PC-3 (cell line): ENCODE measurements at regions not wholly inside any gene's neighbourhood (a gene's known extent, or its start where the extent isn't known, plus 50 kb on each side); places are given as distances from the start of the nearest gene placed in this dataset.
A peak's percentile ranks its signal among the peaks of the same experiment; 100 is the strongest.

ENCODE experiments used
- ATAC-seq: fragments of 200-7000 bp; cut with Tn5 transposase; 2 replicates; pipeline ENCODE4 v1.9.1; 2020; ENCODE audit warnings: mild to moderate bottlenecking, moderate library complexity
- BruUV-seq: library from RNA; stranded (reverse); fragments of 400-500 nt; replicated peaks from 2 replicates; lab custom pipeline; 2021; lab: Mats Ljungman, UMichigan
- CTCF ChIA-PET: fragments of 300-600 bp; sonication (Branson Sonifier 250); formaldehyde crosslinking; loops from one replicate; lab custom pipeline; 2022; ENCODE audit warnings: antibody characterized with exemption; lab: Charles Lee
- POLR2A ChIA-PET: fragments of 300-600 bp; sonication (Branson Sonifier 250); formaldehyde crosslinking; loops from one replicate; lab custom pipeline; 2022; ENCODE audit warnings: antibody characterized with exemption; ENCODE audit not compliant: unreplicated experiment; lab: Charles Lee
- DNase-seq: peaks from one replicate; pipeline ENCODE4 v3.0.0-alpha.2; 2015
- H2AFZ ChIP-seq: fragments of 300-600 bp; sonication (generic); 2 replicates; pipeline ENCODE4 v1.6.0; 2016; ENCODE audit warnings: antibody characterized with exemption, low read length
- H3F3A ChIP-seq: fragments of 300-600 bp; sonication (generic); one replicate; pipeline ENCODE4 v1.6.0; 2017; ENCODE audit warnings: antibody characterized with exemption, low read length, control low read depth, mild to moderate bottlenecking; ENCODE audit not compliant: unreplicated experiment
- H3K27ac ChIP-seq: fragments of 300-600 bp; sonication (generic); 2 replicates; pipeline ENCODE4 v1.5.1; 2016; ENCODE audit warnings: mild to moderate bottlenecking, low read length
- H3K27me3 ChIP-seq: fragments of 300-600 bp; sonication (generic); 2 replicates; pipeline ENCODE4 v1.6.1; 2016; ENCODE audit warnings: low read length, mixed read lengths
- H3K36me3 ChIP-seq: fragments of 300-600 bp; sonication (generic); 2 replicates; pipeline ENCODE4 v1.6.1; 2016; ENCODE audit warnings: low read depth, mixed run types, low read length, mixed read lengths
- H3K4me1 ChIP-seq: fragments of 300-600 bp; sonication (generic); 2 replicates; pipeline ENCODE4 v1.5.1; 2016; ENCODE audit warnings: low read length; ENCODE audit not compliant: insufficient read depth
- H3K4me2 ChIP-seq: fragments of 300-600 bp; sonication (generic); 2 replicates; pipeline ENCODE4 v1.6.0; 2016; ENCODE audit warnings: low read length
- H3K4me3 ChIP-seq: fragments of 300-600 bp; sonication (generic); 2 replicates; pipeline ENCODE4 v1.5.1; 2016; ENCODE audit warnings: mild to moderate bottlenecking, low read length, mixed read lengths
- H3K79me2 ChIP-seq: fragments of 300-600 bp; sonication (generic); 2 replicates; pipeline ENCODE4 v1.6.1; 2017; ENCODE audit warnings: low read length, mixed read lengths
- H3K9ac ChIP-seq: fragments of 300-600 bp; sonication (generic); 2 replicates; pipeline ENCODE4 v1.6.0; 2016; ENCODE audit warnings: mild to moderate bottlenecking, low read length
- H3K9me2 ChIP-seq: fragments of 300-600 bp; sonication (generic); replicated peaks from 2 replicates; pipeline ENCODE4 v1.6.1; 2016; ENCODE audit warnings: mixed run types, low read length, mixed read lengths
- H3K9me3 ChIP-seq: fragments of 300-600 bp; sonication (generic); 2 replicates; pipeline ENCODE4 v1.6.1; 2016; ENCODE audit warnings: low read length, mixed read lengths
- H4K20me1 ChIP-seq: fragments of 300-600 bp; sonication (generic); 2 replicates; pipeline ENCODE4 v1.6.1; 2016; ENCODE audit warnings: low read length, mixed read lengths
- CTCF ChIP-seq: fragments of 300-600 bp; sonication (generic); conservative IDR thresholded peaks from 2 replicates; pipeline ENCODE4 v1.5.1; 2017; ENCODE audit warnings: antibody characterized with exemption, low read depth, mild to moderate bottlenecking, low read length
- EZH2 ChIP-seq: fragments of 300-600 bp; sonication (generic); IDR thresholded peaks from one replicate; pipeline ENCODE4 v1.6.1; 2017; ENCODE audit warnings: antibody characterized with exemption, mild to moderate bottlenecking, low read length; ENCODE audit not compliant: unreplicated experiment
- EZH2phosphoT487 ChIP-seq: fragments of 300-600 bp; sonication (generic); IDR thresholded peaks from 2 replicates; pipeline ENCODE4 v1.6.1; 2018; ENCODE audit warnings: mild to moderate bottlenecking, antibody characterized with exemption, low read length, borderline replicate concordance
- intact Hi-C: fragments of 100-400 bp; cut with micrococcal nuclease; formaldehyde crosslinking; loops from 2 replicates; pipeline ENCODE4 v1.9.0; 2023

GRCh38 chr13:63041640-63042414 is 1626.2 kb upstream of the PCDH20 start:
- no peaks in the 10 kb centered on the region for H3K27me3 ChIP-seq
- DNase-seq (peak; percentile 30), ATAC-seq (peak; percentile 71)
- H3K36me3 ChIP-seq = no peaks in the 10 kb centered on the region
- no peak overlapping the region for H3K9ac ChIP-seq
- no peaks in the 10 kb centered on the region for H3F3A ChIP-seq
- H3K9me3 ChIP-seq = 0 out of 2 replicates have a peak, but pooled peaks cover 5% of the 10 kb centered on the region
- no peaks in the 10 kb centered on the region for H4K20me1 ChIP-seq
- no peak overlapping the region for H2AFZ ChIP-seq
- H3K79me2 ChIP-seq = no peaks in the 10 kb centered on the region
- TF ChIP-seq EZH2 (no peak), CTCF (no peak), EZH2phosphoT487 (no peak)
- H3K4me3 ChIP-seq = no peak overlapping the region
- ChIA-PET CTCF (interaction anchor here (0.6 kb wide), 1 partner anchor 1020 kb away, joined by 3 read pairs; no protein-coding TSS in a partner anchor), POLR2A (no interaction called here)
- no TSS peak for BruUV-seq
- no peak overlapping the region for H3K4me2 ChIP-seq
- H3K4me1 ChIP-seq = no peaks in the 10 kb centered on the region
- peak overlapping the region; percentile 50 for H3K27ac ChIP-seq
- intact Hi-C loops = loop anchor here (10.0 kb wide), 1 partner anchor 657 kb away; no protein-coding TSS in a partner anchor
- H3K9me2 ChIP-seq = no peaks in the 10 kb centered on the region

- Histone ChIP-seq H3K9ac (no peak overlapping the region), H3K4me2 (no peak overlapping the region), H3K27ac (no peak overlapping the region), H3K27me3 (no peaks in the 10 kb centered on the region), H2AFZ (no peak overlapping the region), H4K20me1 (no peaks in the 10 kb centered on the region), H3K9me3 (no peaks in the 10 kb centered on the region), H3K4me1 (no peaks in the 10 kb centered on the region), H3K9me2 (no peaks in the 10 kb centered on the region), H3F3A (no peaks in the 10 kb centered on the region), H3K36me3 (no peaks in the 10 kb centered on the region), H3K4me3 (no peak overlapping the region), H3K79me2 (no peaks in the 10 kb centered on the region)
- POLR2A ChIA-PET = no interaction called here
- BruUV-seq = no TSS peak
- DNase-seq (no peak), ATAC-seq (no peak)
- CTCF ChIA-PET = no interaction called here
- intact Hi-C loops = no loop called here
- TF ChIP-seq CTCF = no peak
- no peak for TF ChIP-seq EZH2
- TF ChIP-seq EZH2phosphoT487 = no peak
These were observed 1610.7 kb upstream of the PCDH20 start for GRCh38 chr13:63026285-63026797.

- POLR2A ChIA-PET = no interaction called here
- DNase-seq (no peak), ATAC-seq (no peak)
- no peak overlapping the region for H2AFZ ChIP-seq
- CTCF ChIA-PET = no interaction called here
- no peak overlapping the region for H3K9ac ChIP-seq
- H3K4me3 ChIP-seq = no peak overlapping the region
- H3K9me2 ChIP-seq = no peaks in the 10 kb centered on the region
- no TSS peak for BruUV-seq
- no peaks in the 10 kb centered on the region for H4K20me1 ChIP-seq
- H3K9me3 ChIP-seq = no peaks in the 10 kb centered on the region
- H3K27me3 ChIP-seq = no peaks in the 10 kb centered on the region
- no peaks in the 10 kb centered on the region for H3K36me3 ChIP-seq
- H3K79me2 ChIP-seq = no peaks in the 10 kb centered on the region
- intact Hi-C loops = no loop called here
- TF ChIP-seq EZH2 (no peak), EZH2phosphoT487 (no peak), CTCF (no peak)
- no peak overlapping the region for H3K27ac ChIP-seq
- no peaks in the 10 kb centered on the region for H3K4me1 ChIP-seq
- no peak overlapping the region for H3K4me2 ChIP-seq
- H3F3A ChIP-seq = no peaks in the 10 kb centered on the region
These were observed 1610.1 kb upstream of the PCDH20 start for GRCh38 chr13:63025741-63026140.
